ENCODE measurements at regions not wholly inside any gene's neighbourhood (a gene's known extent, or its start where the extent isn't known, plus 50 kb on each side); places are given as distances from the start of the nearest gene placed in this dataset.
"Not testable (repeated sequence)": the region's sequence is repeated elsewhere in the genome, so short reads cannot be mapped to it uniquely, and the experiment has no call there.

GRCh38 chr5:86526811-86527348 lies 90.9 kb upstream of the COX7C start:
- DNase-seq (ENCODE audit: low spot score) = no peak
- in situ Hi-C loops (cut with HindIII; ENCODE audit: low sequenced_read_pairs) = no loop called here

- in situ Hi-C loops (cut with HindIII; ENCODE audit: low sequenced_read_pairs) = no loop called here
- no peak for DNase-seq (ENCODE audit: low spot score)
Measured at GRCh38 chr5:86532429-86532828, 85.3 kb upstream of the COX7C start.

- in situ Hi-C loops (cut with HindIII; ENCODE audit: low sequenced_read_pairs) = no loop called here
- DNase-seq (ENCODE audit: low spot score) = no peak
Measured at GRCh38 chr5:86536396-86536795, 81.3 kb upstream of the COX7C start.

GRCh38 chr5:86542532-86542931 lies 75.2 kb upstream of the COX7C start:
- in situ Hi-C loops (cut with HindIII; ENCODE audit: low sequenced_read_pairs) = no loop called here
- DNase-seq (ENCODE audit: low spot score) = no peak

GRCh38 chr5:86546044-86546443 lies 71.7 kb upstream of the COX7C start:
- no peak for DNase-seq (ENCODE audit: low spot score)
- in situ Hi-C loops (cut with HindIII; ENCODE audit: low sequenced_read_pairs) = no loop called here

GRCh38 chr5:86546582-86546981 lies 71.2 kb upstream of the COX7C start:
- DNase-seq (ENCODE audit: low spot score) = no peak
- in situ Hi-C loops (cut with HindIII; ENCODE audit: low sequenced_read_pairs) = no loop called here

GRCh38 chr5:86554638-86555037 lies 63.1 kb upstream of the COX7C start:
- no peak for DNase-seq (ENCODE audit: low spot score)
- in situ Hi-C loops (cut with HindIII; ENCODE audit: low sequenced_read_pairs) = no loop called here

- in situ Hi-C loops (cut with HindIII; ENCODE audit: low sequenced_read_pairs) = no loop called here
- no peak for DNase-seq (ENCODE audit: low spot score)
Measured at GRCh38 chr5:86557920-86558319, 59.8 kb upstream of the COX7C start.

- DNase-seq (ENCODE audit: low spot score) = no peak
- in situ Hi-C loops (cut with HindIII; ENCODE audit: low sequenced_read_pairs) = no loop called here
Measured at GRCh38 chr5:86565197-86565789, 52.4 kb upstream of the COX7C start.

- in situ Hi-C loops (cut with HindIII; ENCODE audit: low sequenced_read_pairs); DNase-seq (ENCODE audit: low spot score): not testable (repeated sequence)
Measured at GRCh38 chr5:86566030-86566429, 51.7 kb upstream of the COX7C start.
